ENCODE measurements at regions not wholly inside any gene's neighbourhood (a gene's known extent, or its start where the extent isn't known, plus 50 kb on each side); places are given as distances from the start of the nearest gene placed in this dataset.

DNA sequence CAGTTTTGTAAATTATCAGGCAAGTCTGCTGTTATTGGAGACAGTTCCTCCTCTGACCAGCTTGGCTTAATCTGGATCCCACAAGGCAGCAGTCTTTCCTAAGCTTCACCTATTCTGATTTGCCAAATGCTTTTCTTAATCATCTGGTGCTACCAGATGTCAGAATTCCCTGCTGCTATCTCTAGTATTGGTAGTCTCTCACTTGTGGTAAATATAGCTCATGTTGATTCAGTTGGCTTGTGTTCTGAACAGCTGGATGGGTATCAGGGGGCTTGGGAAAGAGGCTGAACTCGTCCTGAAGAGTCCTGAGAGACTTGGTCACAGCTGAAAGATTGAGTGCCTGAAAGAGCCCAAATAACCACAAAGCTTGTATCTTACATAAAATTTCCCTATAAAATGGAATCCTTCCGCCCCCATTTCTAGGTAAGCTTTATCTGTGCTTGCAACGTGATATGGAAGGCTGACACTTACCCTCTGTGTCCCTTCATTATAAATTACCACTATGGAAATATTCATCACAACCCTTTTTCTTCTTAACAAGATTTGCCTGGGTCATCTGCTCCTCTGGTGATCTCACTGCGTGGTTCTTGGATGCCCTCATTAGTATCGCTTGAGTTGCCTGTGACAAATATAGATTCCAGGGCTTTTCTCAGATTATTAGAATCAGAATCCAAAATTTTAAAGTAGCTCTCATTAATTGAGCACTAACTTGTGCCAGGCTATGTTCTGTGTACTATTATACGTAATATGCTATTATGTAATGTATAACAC, 104.1 kb upstream of the GPRIN3 start:
- Histone ChIP-seq H3K4me3 (ENCODE audit: control insufficient read depth in 2 of 3, extremely low read depth in 1 of 3, insufficient read depth in 2 of 3, low read depth in 1 of 3, low read length in 3 of 3) (no peak overlapping the region), H3K9me1 (ENCODE audit: control insufficient read depth, extremely low read depth, insufficient read depth, low read length) (no peaks in the 10 kb centered on the region), H2AFZ (ENCODE audit: control insufficient read depth, low read length) (no peak overlapping the region), H3K4me2 (ENCODE audit: control insufficient read depth, extremely low read depth, insufficient read depth, low read depth, low read length) (no peak overlapping the region), H3K9me3 (ENCODE audit: control insufficient read depth, low read depth, low read length) (no peaks in the 10 kb centered on the region), H3K79me2 (ENCODE audit: control insufficient read depth, insufficient read depth, low read length) (no peaks in the 10 kb centered on the region), H3K36me3 (ENCODE audit: control insufficient read depth in 2 of 2, extremely low read depth in 1 of 2, insufficient read depth in 2 of 2, low read length in 2 of 2) (no peaks in the 10 kb centered on the region), H3K9ac (ENCODE audit: control insufficient read depth, extremely low read depth, insufficient read depth, low read length) (no peak overlapping the region), H4K20me1 (ENCODE audit: control insufficient read depth, extremely low read depth, insufficient read depth, low read length) (no peaks in the 10 kb centered on the region), H3K4me1 (ENCODE audit: control insufficient read depth, extremely low read depth, insufficient read depth, low read length) (no peaks in the 10 kb centered on the region), H3K27ac (ENCODE audit: control insufficient read depth, insufficient read depth, low read length) (no peak overlapping the region), H3K27me3 (ENCODE audit: control insufficient read depth, extremely low read depth, insufficient read depth, low read length) (no peaks in the 10 kb centered on the region)
- dilution Hi-C loops (cut with MboI; ENCODE audit: extremely low pct_ligation_motif_present, low sequenced_read_pairs) = no loop called here
- TF ChIP-seq, protein P1, sequence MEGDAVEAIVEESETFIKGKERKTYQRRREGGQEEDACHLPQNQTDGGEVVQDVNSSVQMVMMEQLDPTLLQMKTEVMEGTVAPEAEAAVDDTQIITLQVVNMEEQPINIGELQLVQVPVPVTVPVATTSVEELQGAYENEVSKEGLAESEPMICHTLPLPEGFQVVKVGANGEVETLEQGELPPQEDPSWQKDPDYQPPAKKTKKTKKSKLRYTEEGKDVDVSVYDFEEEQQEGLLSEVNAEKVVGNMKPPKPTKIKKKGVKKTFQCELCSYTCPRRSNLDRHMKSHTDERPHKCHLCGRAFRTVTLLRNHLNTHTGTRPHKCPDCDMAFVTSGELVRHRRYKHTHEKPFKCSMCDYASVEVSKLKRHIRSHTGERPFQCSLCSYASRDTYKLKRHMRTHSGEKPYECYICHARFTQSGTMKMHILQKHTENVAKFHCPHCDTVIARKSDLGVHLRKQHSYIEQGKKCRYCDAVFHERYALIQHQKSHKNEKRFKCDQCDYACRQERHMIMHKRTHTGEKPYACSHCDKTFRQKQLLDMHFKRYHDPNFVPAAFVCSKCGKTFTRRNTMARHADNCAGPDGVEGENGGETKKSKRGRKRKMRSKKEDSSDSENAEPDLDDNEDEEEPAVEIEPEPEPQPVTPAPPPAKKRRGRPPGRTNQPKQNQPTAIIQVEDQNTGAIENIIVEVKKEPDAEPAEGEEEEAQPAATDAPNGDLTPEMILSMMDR (optimal IDR thresholded peaks at IDR 0.05 in 1 of 3, IDR thresholded peaks at IDR 0.05 in 1 of 3, conservative IDR thresholded peaks at IDR 0.05 in 1 of 3; ENCODE audit: extremely low read depth in 1 of 3, insufficient read depth in 2 of 3, low read length in 3 of 3) = no peak
- no peak for TF ChIP-seq EZH2 (IDR thresholded peaks at IDR 0.05; ENCODE audit: low read length)
- FAIRE-seq = no peak
- DNase-seq (ENCODE audit: low read depth, low spot score) = no peak

GRCh38 chr4:89410687-89411086, 103.1 kb upstream of the GPRIN3 start:
- no peak overlapping the region for H3K27ac ChIP-seq (ENCODE audit: control insufficient read depth, insufficient read depth, low read length)

More at GRCh38 chr4:89410687-89411086, 103.1 kb upstream of the GPRIN3 start:
- no peak overlapping the region for H3K9ac ChIP-seq (ENCODE audit: control insufficient read depth, extremely low read depth, insufficient read depth, low read length)
- no peak overlapping the region for H3K4me2 ChIP-seq (ENCODE audit: control insufficient read depth, extremely low read depth, insufficient read depth, low read depth, low read length)
- FAIRE-seq (no peak), DNase-seq (ENCODE audit: low read depth, low spot score) (no peak)
- no peaks in the 10 kb centered on the region for H3K79me2 ChIP-seq (ENCODE audit: control insufficient read depth, insufficient read depth, low read length)
- H3K9me1 ChIP-seq (ENCODE audit: control insufficient read depth, extremely low read depth, insufficient read depth, low read length) = no peaks in the 10 kb centered on the region
- no peak overlapping the region for H2AFZ ChIP-seq (ENCODE audit: control insufficient read depth, low read length)
- H3K36me3 ChIP-seq (ENCODE audit: control insufficient read depth in 2 of 2, extremely low read depth in 1 of 2, insufficient read depth in 2 of 2, low read length in 2 of 2) = no peaks in the 10 kb centered on the region
- H3K9me3 ChIP-seq (ENCODE audit: control insufficient read depth, low read depth, low read length) = no peaks in the 10 kb centered on the region
- H3K4me1 ChIP-seq (ENCODE audit: control insufficient read depth, extremely low read depth, insufficient read depth, low read length) = no peaks in the 10 kb centered on the region
- H4K20me1 ChIP-seq (ENCODE audit: control insufficient read depth, extremely low read depth, insufficient read depth, low read length) = no peaks in the 10 kb centered on the region
- dilution Hi-C loops (cut with MboI; ENCODE audit: extremely low pct_ligation_motif_present, low sequenced_read_pairs) = no loop called here
- no peaks in the 10 kb centered on the region for H3K27me3 ChIP-seq (ENCODE audit: control insufficient read depth, extremely low read depth, insufficient read depth, low read length)
- TF ChIP-seq, protein P1 (optimal IDR thresholded peaks at IDR 0.05 in 1 of 3, IDR thresholded peaks at IDR 0.05 in 1 of 3, conservative IDR thresholded peaks at IDR 0.05 in 1 of 3; ENCODE audit: extremely low read depth in 1 of 3, insufficient read depth in 2 of 3, low read length in 3 of 3) = no peak
- TF ChIP-seq EZH2 (IDR thresholded peaks at IDR 0.05; ENCODE audit: low read length) = no peak
- no peak overlapping the region for H3K4me3 ChIP-seq (ENCODE audit: control insufficient read depth in 2 of 3, extremely low read depth in 1 of 3, insufficient read depth in 2 of 3, low read depth in 1 of 3, low read length in 3 of 3)

All from keratinocyte (primary cell).